ENCODE measurements at regions not wholly inside any gene's neighbourhood (a gene's known extent, or its start where the extent isn't known, plus 50 kb on each side); places are given as distances from the start of the nearest gene placed in this dataset.

DNA sequence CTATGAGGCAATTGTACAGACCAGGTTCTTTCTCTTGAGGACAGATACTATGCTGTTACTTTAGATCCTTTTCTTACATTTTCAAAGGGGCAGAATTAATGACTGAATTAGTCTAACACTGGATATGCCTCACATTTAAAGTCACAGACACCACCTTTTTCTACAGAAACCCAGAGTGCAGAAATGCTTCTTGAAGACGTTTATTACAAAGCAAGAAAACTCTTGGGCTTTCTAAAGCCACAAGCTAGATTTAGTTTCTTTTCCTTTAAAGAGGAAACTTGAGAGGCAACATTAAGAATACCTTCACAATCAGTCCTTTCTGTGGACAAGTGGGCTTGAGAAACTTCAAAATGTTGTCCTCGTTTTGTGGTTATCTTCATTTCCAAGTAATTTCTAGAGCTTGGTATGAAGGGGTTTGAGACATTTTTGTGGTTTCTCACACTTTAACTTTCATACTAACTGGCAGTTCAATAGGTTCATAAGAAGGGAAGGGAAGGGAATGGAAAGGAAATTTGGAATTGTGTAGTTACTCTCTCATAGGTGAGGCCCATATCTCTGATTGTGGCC is 527.4 kb downstream of the RASEF start:
- TF ChIP-seq, protein P1, sequence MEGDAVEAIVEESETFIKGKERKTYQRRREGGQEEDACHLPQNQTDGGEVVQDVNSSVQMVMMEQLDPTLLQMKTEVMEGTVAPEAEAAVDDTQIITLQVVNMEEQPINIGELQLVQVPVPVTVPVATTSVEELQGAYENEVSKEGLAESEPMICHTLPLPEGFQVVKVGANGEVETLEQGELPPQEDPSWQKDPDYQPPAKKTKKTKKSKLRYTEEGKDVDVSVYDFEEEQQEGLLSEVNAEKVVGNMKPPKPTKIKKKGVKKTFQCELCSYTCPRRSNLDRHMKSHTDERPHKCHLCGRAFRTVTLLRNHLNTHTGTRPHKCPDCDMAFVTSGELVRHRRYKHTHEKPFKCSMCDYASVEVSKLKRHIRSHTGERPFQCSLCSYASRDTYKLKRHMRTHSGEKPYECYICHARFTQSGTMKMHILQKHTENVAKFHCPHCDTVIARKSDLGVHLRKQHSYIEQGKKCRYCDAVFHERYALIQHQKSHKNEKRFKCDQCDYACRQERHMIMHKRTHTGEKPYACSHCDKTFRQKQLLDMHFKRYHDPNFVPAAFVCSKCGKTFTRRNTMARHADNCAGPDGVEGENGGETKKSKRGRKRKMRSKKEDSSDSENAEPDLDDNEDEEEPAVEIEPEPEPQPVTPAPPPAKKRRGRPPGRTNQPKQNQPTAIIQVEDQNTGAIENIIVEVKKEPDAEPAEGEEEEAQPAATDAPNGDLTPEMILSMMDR (IDR thresholded peaks at IDR 0.05; ENCODE audit: insufficient read depth, low read length, poor library complexity, severe bottlenecking) = no peak
- no peak for TF ChIP-seq EZH2phosphoT487 (conservative IDR thresholded peaks at IDR 0.05; ENCODE audit: low read length)
